Activated T-cell treated with anti-CD3 and anti-CD28 coated beads, Interleukin-2, amount 50 U/mL, for 72 hours (primary cell): ENCODE measurements at regions not wholly inside any gene's neighbourhood (a gene's known extent, or its start where the extent isn't known, plus 50 kb on each side); places are given as distances from the start of the nearest gene placed in this dataset.

Source experiments
- ATAC-seq, 2 donors: fragments of 150-1000 bp; cut with Tn5 transposase; replicated peaks in 1 of 2; 2 replicates each; pipeline ENCODE4 v1.10.0; 2021; ENCODE audit warnings: moderate library complexity in 2 of 2, mild to moderate bottlenecking in 1 of 2
- DNase-seq, 2 donors: peaks; one replicate each; pipeline ENCODE4 v3.0.0; 2021 to 2022; ENCODE audit warnings: mixed read lengths in 1 of 2
- H3K27ac Mint-ChIP-seq: one replicate; pipeline ENCODE4 v1.8.0; 2022; ENCODE audit warnings: mild to moderate bottlenecking, moderate library complexity, mixed read lengths
- H3K27me3 Mint-ChIP-seq: one replicate; pipeline ENCODE4 v1.8.0; 2022; ENCODE audit warnings: low read depth, mixed read lengths
- H3K36me3 Mint-ChIP-seq, 2 donors: one replicate each; pipeline ENCODE4 v1.8.0; 2022; ENCODE audit warnings: mixed read lengths in 2 of 2, mild to moderate bottlenecking in 1 of 2; ENCODE audit not compliant: insufficient read depth in 2 of 2
- H3K4me1 Mint-ChIP-seq: one replicate; pipeline ENCODE4 v1.8.0; 2022; ENCODE audit warnings: low read depth, mixed read lengths
- H3K4me3 Mint-ChIP-seq, 2 donors: one replicate each; pipeline ENCODE4 v1.8.0; 2022; ENCODE audit warnings: mild to moderate bottlenecking in 2 of 2, mixed read lengths in 2 of 2, moderate library complexity in 2 of 2
- H3K9me3 Mint-ChIP-seq, 2 donors: one replicate each; pipeline ENCODE4 v1.8.0; 2022; ENCODE audit warnings: mixed read lengths in 2 of 2

DNA sequence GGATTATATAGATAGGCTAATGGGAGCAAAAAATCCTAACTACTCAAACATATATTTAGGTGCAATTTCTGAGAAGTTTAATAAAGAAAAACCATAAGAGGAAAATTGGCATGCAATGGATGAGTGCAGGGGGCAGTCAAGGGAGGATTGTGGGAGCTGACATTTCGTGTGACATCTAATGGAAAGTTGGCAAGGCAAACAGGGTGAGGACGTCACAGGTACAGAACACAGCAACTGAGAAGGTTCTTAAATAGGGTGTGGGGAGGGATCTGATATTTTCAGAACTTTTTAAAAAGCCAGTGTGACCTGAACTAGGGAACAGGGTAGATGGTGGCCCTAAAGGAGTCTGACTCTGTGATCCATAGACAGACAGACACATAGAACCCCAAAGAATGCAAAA lies 194.9 kb upstream of the GLI3 start:
- no peak overlapping the region for H3K27ac Mint-ChIP-seq
- no peaks in the 10 kb centered on the region for H3K4me1 Mint-ChIP-seq
- no peak for DNase-seq
- peaks cover 0 to 3% of the 10 kb centered on the region in 2 donors for H3K36me3 Mint-ChIP-seq
- H3K27me3 Mint-ChIP-seq: no peaks in the 10 kb centered on the region
- H3K4me3 Mint-ChIP-seq: no peak overlapping the region
- no peak for ATAC-seq
- peaks cover 5 to 7% of the 10 kb centered on the region in 2 donors for H3K9me3 Mint-ChIP-seq

GRCh38 chr7:42429339-42429738 lies 192.3 kb upstream of the GLI3 start:
- DNase-seq (no peak), ATAC-seq (no peak)
- H3K36me3 Mint-ChIP-seq: no peaks in the 10 kb centered on the region
- H3K9me3 Mint-ChIP-seq: no peaks in the 10 kb centered on the region
- H3K4me3 Mint-ChIP-seq: no peak overlapping the region
- no peaks in the 10 kb centered on the region for H3K4me1 Mint-ChIP-seq
- H3K27ac Mint-ChIP-seq: no peak overlapping the region
- H3K27me3 Mint-ChIP-seq: no peaks in the 10 kb centered on the region

DNA sequence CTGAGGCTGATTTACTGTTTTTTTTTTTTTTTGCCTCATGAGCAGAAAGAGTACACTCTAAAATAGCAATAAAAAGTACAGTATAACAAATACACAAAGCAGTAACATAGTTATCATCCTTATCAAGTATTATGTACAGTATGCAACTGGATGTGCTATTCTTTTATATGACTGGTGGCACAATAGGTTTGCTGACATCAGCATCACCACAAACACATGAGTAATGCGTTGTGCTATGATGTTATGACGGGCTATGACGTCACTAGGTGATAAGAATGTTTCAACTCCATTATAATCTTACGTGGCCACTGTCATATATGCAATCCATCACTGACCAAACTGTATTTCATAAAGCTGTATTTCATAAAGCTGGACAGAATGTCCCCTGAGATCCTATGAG lies 189.2 kb upstream of the GLI3 start:
- no peaks in the 10 kb centered on the region for H3K27me3 Mint-ChIP-seq
- no peak overlapping the region for H3K4me3 Mint-ChIP-seq
- no peaks in the 10 kb centered on the region for H3K36me3 Mint-ChIP-seq
- no peaks in the 10 kb centered on the region for H3K4me1 Mint-ChIP-seq
- DNase-seq (no peak), ATAC-seq (no peak)
- H3K9me3 Mint-ChIP-seq: no peaks in the 10 kb centered on the region
- H3K27ac Mint-ChIP-seq: no peak overlapping the region

DNA sequence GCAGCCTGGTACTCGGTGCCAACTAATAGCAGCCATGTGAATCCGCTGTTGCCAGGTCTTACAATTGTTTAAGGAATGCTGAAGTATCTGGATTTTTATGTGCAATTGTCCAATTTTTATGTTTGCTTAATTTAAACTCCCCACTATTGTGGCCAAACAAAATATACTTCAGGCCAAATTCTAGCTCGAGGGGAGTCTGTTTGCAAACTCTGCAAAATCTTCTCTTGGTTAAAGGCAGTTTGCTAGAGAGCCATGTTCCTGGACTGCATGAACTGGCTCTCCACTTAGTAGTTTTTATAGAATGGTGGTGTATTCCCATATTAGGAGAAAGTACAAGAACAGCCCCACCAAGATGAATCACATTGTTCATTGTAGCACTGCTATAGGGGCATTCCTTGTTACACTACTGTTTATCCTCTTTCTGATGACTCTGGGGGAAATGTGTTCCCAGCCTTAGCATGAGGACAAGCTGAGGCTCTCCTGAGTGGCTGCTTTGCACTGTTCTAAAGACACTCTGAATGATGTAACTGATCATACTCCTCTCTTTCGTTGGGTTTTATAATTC lies 178.0 kb upstream of the GLI3 start:
- no peak for DNase-seq
- no peaks in the 10 kb centered on the region for H3K9me3 Mint-ChIP-seq
- no peak for ATAC-seq
- H3K4me3 Mint-ChIP-seq: no peak overlapping the region
- no peaks in the 10 kb centered on the region for H3K4me1 Mint-ChIP-seq
- peaks cover 0 to 2% of the 10 kb centered on the region in 2 donors for H3K36me3 Mint-ChIP-seq
- H3K27me3 Mint-ChIP-seq: no peaks in the 10 kb centered on the region
- H3K27ac Mint-ChIP-seq: no peak overlapping the region

GRCh38 chr7:42414028-42414427 lies 177.0 kb upstream of the GLI3 start:
- Mint-ChIP-seq H3K4me1 (no peaks in the 10 kb centered on the region), H3K27me3 (no peaks in the 10 kb centered on the region), H3K4me3 (no peak overlapping the region), H3K27ac (no peak overlapping the region), H3K36me3 (peaks cover 0 to 2% of the 10 kb centered on the region in 2 donors), H3K9me3 (no peaks in the 10 kb centered on the region)
- ATAC-seq (no peak), DNase-seq (no peak)

DNA sequence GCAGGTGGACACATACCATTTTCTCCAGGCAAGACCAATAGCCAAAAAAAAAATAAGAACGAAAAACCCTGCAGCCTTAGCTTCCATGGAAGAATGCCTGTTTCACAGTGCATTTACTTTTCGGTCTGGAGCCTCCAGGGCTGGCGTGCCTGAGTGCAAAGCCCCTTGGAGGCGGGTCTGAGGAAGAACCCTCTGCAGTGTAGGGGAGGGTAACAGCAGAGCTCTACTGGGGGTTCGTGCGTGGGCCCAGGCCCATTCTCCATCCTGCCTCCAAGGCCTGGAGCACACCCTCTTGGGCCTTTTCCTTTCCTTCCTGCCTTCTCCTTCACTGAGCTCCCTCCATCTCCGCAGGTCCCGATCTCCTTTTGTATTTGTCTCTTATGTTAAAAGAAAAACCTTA lies 172.3 kb upstream of the GLI3 start:
- ATAC-seq (no peak), DNase-seq (no peak)
- Mint-ChIP-seq H3K27ac (no peak overlapping the region), H3K4me3 (no peak overlapping the region), H3K36me3 (peaks cover 0 to 2% of the 10 kb centered on the region in 2 donors), H3K9me3 (no peaks in the 10 kb centered on the region), H3K4me1 (no peaks in the 10 kb centered on the region), H3K27me3 (no peaks in the 10 kb centered on the region)

- H3K4me1 Mint-ChIP-seq: no peaks in the 10 kb centered on the region
- no peaks in the 10 kb centered on the region for H3K36me3 Mint-ChIP-seq
- no peaks in the 10 kb centered on the region for H3K27me3 Mint-ChIP-seq
- no peaks in the 10 kb centered on the region for H3K9me3 Mint-ChIP-seq
- ATAC-seq (no peak), DNase-seq (no peak)
- no peak overlapping the region for H3K27ac Mint-ChIP-seq
- H3K4me3 Mint-ChIP-seq: no peak overlapping the region
These were observed 170.8 kb upstream of the GLI3 start for GRCh38 chr7:42407833-42408232.

GRCh38 chr7:42407021-42407710 lies 170.2 kb upstream of the GLI3 start:
- no peak for DNase-seq
- H3K4me1 Mint-ChIP-seq: no peaks in the 10 kb centered on the region
- no peak overlapping the region for H3K27ac Mint-ChIP-seq
- H3K9me3 Mint-ChIP-seq: no peaks in the 10 kb centered on the region
- H3K4me3 Mint-ChIP-seq: no peak overlapping the region
- ATAC-seq: no peak
- H3K36me3 Mint-ChIP-seq: no peaks in the 10 kb centered on the region
- no peaks in the 10 kb centered on the region for H3K27me3 Mint-ChIP-seq

DNA sequence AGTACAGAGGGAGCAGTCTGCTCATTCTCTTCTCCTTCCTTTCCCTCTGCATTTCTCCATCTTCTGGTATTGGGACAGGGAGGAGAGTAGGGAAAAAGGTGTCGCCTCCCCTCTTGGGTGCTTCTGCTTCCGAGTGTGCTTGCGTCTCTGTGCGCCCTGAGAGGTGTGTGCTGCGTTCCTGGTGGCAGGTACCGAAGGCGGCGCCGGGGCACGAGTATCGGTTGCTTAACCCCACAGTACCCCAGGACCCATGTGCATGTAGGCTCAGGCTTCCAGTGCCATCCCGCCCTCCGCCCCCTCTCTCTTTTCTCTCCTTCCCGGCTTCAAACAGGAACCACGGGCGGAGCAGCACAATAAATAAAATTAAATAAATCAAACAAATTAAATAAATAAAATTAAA lies 169.3 kb upstream of the GLI3 start:
- no peak for DNase-seq
- ATAC-seq: no peak
- no peaks in the 10 kb centered on the region for H3K9me3 Mint-ChIP-seq
- H3K36me3 Mint-ChIP-seq: no peaks in the 10 kb centered on the region
- no peak overlapping the region for H3K4me3 Mint-ChIP-seq
- H3K27ac Mint-ChIP-seq: no peak overlapping the region
- H3K4me1 Mint-ChIP-seq: no peaks in the 10 kb centered on the region
- no peaks in the 10 kb centered on the region for H3K27me3 Mint-ChIP-seq

- Mint-ChIP-seq H3K27ac (no peak overlapping the region), H3K4me3 (no peak overlapping the region), H3K4me1 (no peaks in the 10 kb centered on the region), H3K9me3 (no peaks in the 10 kb centered on the region), H3K36me3 (no peaks in the 10 kb centered on the region), H3K27me3 (no peaks in the 10 kb centered on the region)
- DNase-seq: no peak
- no peak for ATAC-seq
These were observed 168.8 kb upstream of the GLI3 start for GRCh38 chr7:42405782-42406181.

DNA sequence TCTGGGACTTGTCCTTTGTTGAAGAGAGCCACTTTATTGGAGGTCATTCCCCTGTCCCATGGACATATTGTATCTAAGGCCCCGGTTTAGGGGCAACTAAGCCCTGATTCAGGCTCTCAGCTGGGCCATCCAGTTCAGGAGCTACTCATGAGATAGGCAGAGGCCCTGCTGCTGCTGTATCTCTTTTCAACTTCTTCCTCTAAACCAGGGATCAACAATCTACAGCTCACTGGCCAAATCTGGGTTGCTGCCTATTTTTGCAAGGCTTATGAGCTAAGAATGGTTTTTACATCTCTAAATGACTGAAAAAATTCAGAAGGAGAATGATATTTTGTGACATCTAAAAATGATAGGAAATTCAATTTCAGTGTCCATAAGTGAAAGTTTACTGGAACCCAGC lies 166.8 kb upstream of the GLI3 start:
- Mint-ChIP-seq H3K4me1 (no peaks in the 10 kb centered on the region), H3K36me3 (no peaks in the 10 kb centered on the region), H3K27ac (no peak overlapping the region), H3K27me3 (no peaks in the 10 kb centered on the region), H3K9me3 (no peaks in the 10 kb centered on the region), H3K4me3 (no peak overlapping the region)
- ATAC-seq (no peak), DNase-seq (no peak)

DNA sequence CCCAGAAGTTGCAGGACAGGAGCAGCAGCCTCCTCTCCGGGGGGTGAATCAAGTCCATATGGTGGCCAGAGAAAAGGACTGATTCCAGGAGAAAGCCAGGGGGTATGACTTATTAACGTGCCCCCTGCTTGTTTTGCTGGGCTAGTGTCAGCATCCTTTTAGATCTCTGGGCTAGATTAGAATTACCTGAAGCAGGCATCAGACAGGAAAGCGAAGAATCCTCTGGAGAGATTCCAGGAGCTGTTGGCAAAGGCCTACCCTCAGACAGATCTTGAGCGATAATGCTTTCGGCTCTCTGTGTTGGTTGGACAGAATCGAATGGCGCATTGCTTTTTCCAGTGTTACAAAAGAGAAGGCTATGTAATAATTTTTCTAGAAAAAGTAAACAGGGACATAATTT lies 164.0 kb upstream of the GLI3 start:
- Mint-ChIP-seq H3K4me1 (no peaks in the 10 kb centered on the region), H3K9me3 (no peaks in the 10 kb centered on the region), H3K36me3 (no peaks in the 10 kb centered on the region), H3K27ac (no peak overlapping the region), H3K27me3 (no peaks in the 10 kb centered on the region), H3K4me3 (no peak overlapping the region)
- ATAC-seq (no peak), DNase-seq (no peak)

GRCh38 chr7:42400211-42400772 lies 163.3 kb upstream of the GLI3 start:
- no peak for ATAC-seq
- DNase-seq: no peak
- H3K27me3 Mint-ChIP-seq: no peaks in the 10 kb centered on the region
- H3K4me3 Mint-ChIP-seq: no peak overlapping the region
- no peaks in the 10 kb centered on the region for H3K36me3 Mint-ChIP-seq
- H3K4me1 Mint-ChIP-seq: no peaks in the 10 kb centered on the region
- no peaks in the 10 kb centered on the region for H3K9me3 Mint-ChIP-seq
- no peak overlapping the region for H3K27ac Mint-ChIP-seq

DNA sequence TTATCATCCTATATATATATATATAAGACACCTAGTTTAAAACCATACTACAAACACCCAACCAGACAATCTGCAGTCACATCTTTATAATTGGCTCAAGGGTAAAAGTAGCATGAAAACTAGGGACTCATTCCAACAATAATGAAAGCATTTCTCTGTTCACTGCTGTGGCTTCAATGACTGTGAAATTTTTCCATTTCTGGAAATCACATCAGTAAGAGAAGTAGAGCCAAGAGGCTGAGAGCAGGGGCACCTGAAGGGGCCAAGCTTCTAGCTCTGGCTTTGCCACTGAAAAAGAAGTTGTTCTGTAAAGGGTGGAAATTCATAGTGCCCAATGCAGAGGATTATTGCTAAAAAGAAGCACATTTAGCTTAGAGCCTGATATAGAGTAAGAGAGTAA lies 158.6 kb upstream of the GLI3 start:
- Mint-ChIP-seq H3K36me3 (no peaks in the 10 kb centered on the region), H3K27me3 (no peaks in the 10 kb centered on the region), H3K4me1 (no peaks in the 10 kb centered on the region), H3K27ac (no peak overlapping the region), H3K4me3 (no peak overlapping the region), H3K9me3 (no peaks in the 10 kb centered on the region)
- no peak for DNase-seq
- ATAC-seq: no peak
